C4-2B (cell line): ENCODE measurements at regions not wholly inside any gene's neighbourhood (a gene's known extent, or its start where the extent isn't known, plus 50 kb on each side); places are given as distances from the start of the nearest gene placed in this dataset.

Experiments used
- ZFX ChIP-seq: fragments of 450-650 bp; IDR thresholded peaks from 2 replicates; pipeline ENCODE4 v1.6.1; 2017
- TF ChIP-seq, protein P1 (sequence below): fragments of 450-650 bp; conservative IDR thresholded peaks from 2 replicates; pipeline ENCODE4 v1.5.1; 2017; ENCODE audit warnings: mild to moderate bottlenecking

GRCh38 chr3:55252921-55253320 is 234.2 kb downstream of the WNT5A start:
- TF ChIP-seq, protein P1, sequence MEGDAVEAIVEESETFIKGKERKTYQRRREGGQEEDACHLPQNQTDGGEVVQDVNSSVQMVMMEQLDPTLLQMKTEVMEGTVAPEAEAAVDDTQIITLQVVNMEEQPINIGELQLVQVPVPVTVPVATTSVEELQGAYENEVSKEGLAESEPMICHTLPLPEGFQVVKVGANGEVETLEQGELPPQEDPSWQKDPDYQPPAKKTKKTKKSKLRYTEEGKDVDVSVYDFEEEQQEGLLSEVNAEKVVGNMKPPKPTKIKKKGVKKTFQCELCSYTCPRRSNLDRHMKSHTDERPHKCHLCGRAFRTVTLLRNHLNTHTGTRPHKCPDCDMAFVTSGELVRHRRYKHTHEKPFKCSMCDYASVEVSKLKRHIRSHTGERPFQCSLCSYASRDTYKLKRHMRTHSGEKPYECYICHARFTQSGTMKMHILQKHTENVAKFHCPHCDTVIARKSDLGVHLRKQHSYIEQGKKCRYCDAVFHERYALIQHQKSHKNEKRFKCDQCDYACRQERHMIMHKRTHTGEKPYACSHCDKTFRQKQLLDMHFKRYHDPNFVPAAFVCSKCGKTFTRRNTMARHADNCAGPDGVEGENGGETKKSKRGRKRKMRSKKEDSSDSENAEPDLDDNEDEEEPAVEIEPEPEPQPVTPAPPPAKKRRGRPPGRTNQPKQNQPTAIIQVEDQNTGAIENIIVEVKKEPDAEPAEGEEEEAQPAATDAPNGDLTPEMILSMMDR = no peak
- TF ChIP-seq ZFX = no peak
